ENCODE measurements at regions not wholly inside any gene's neighbourhood (a gene's known extent, or its start where the extent isn't known, plus 50 kb on each side); places are given as distances from the start of the nearest gene placed in this dataset.
"Not testable (repeated sequence)": the region's sequence is repeated elsewhere in the genome, so short reads cannot be mapped to it uniquely, and the experiment has no call there.

DNA sequence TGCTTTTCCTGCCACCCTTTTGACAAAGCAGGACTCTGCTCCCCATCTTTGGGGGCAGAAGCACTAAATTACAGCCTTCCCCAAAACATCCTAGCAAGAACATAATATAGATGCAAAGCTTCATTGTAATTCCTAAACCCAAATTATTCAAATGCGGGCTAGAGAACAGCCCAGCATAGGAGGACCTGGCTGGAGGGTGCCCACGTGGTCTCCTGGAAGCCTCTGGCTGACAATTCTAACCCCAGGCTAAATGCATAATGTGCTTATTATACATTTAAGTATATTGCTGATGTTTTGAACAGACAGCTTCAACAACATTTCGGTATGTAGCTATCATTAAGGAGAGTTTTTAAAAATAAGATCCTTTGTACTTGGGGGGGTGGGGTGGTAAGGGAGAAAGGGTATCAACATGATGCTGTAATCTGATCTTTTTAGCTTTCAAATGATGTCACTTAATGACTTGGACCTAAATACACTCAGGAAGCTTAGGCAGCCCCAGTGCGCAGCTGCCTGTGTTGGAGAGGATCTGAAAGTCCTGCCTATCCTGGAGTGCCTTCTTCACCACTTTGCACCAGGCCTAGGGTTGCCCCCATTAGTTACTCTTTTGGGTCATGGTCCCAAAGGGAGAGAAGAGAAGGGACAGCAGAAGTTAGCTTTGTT, 57.2 kb upstream of the USP3 start:
- no peaks in the 10 kb centered on the region for H3K36me3 ChIP-seq
- H3K27ac ChIP-seq, result no peak overlapping the region
- no peaks in the 10 kb centered on the region for H3K27me3 ChIP-seq (ENCODE audit: insufficient read depth, low read depth, severe bottlenecking)
- TF ChIP-seq, protein P1, sequence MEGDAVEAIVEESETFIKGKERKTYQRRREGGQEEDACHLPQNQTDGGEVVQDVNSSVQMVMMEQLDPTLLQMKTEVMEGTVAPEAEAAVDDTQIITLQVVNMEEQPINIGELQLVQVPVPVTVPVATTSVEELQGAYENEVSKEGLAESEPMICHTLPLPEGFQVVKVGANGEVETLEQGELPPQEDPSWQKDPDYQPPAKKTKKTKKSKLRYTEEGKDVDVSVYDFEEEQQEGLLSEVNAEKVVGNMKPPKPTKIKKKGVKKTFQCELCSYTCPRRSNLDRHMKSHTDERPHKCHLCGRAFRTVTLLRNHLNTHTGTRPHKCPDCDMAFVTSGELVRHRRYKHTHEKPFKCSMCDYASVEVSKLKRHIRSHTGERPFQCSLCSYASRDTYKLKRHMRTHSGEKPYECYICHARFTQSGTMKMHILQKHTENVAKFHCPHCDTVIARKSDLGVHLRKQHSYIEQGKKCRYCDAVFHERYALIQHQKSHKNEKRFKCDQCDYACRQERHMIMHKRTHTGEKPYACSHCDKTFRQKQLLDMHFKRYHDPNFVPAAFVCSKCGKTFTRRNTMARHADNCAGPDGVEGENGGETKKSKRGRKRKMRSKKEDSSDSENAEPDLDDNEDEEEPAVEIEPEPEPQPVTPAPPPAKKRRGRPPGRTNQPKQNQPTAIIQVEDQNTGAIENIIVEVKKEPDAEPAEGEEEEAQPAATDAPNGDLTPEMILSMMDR (IDR thresholded peaks at IDR 0.05; ENCODE audit: low read depth, low read length), result no peak
- no peak overlapping the region for H3K4me3 ChIP-seq (ENCODE audit: low read depth, low read length)
- no peaks in the 10 kb centered on the region for H3K9me3 ChIP-seq (ENCODE audit: severe bottlenecking)
- peak; percentile 23 for DNase-seq

DNA sequence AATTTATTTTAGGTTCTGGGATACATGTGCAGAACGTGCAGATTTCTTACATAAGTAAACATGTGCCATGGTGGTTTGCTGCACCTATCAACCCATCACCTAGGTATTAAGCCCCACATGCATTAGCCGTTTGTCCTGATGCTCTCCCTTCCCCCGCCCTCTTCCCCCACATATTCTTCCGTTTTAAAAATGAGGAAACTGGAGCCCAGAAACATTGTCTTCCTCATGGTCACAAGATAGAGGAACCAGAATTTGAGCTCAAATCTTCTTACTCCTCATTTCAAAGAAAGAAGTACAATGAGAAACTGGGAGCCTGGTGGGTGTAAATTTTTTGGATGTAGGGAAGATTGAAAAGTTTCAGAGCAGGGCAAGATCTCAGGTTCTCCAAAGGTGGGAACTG, 56.1 kb upstream of the USP3 start:
- TF ChIP-seq, protein P1 (IDR thresholded peaks at IDR 0.05; ENCODE audit: low read depth, low read length), result no peak
- H3K27me3 ChIP-seq (ENCODE audit: insufficient read depth, low read depth, severe bottlenecking), result no peaks in the 10 kb centered on the region
- DNase-seq, result no peak
- no peak overlapping the region for H3K27ac ChIP-seq
- no peak overlapping the region for H3K4me3 ChIP-seq (ENCODE audit: low read depth, low read length)
- H3K9me3 ChIP-seq (ENCODE audit: severe bottlenecking), result no peaks in the 10 kb centered on the region
- H3K36me3 ChIP-seq, result no peaks in the 10 kb centered on the region

DNA sequence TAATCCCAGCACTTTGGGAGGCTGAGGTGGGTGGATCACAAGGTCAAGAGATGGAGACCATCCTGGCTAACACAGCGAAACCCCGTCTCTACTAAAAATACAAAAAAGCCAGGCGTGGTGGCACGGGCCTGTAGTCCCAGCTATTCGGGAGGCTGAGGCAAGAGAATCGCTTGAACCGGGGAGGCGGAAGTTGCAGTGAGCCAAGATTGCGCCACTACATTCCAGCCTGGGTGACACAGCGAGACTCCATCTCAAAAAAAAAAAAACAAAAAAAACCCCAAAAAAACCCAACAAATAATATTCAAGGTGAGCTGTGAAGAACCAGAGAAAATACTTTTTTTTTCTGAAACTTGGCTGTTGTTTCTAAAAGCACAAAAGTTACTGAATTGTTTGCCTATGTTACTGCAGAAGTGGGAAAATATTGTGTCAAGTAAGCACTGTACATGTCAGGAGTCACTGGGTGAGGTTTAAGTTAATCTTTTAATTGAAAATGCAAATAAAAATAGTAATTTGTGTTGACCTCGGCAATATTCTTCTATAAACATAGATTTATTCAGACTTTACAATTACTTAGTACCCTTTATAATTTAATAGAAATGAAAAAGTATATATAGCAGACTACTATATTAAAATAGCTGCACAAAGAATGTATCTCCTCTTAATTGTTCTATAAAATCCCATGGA, 55.4 kb upstream of the USP3 start:
- H3K36me3 ChIP-seq; H3K27ac ChIP-seq; H3K9me3 ChIP-seq (ENCODE audit: severe bottlenecking); H3K4me3 ChIP-seq (ENCODE audit: low read depth, low read length); H3K27me3 ChIP-seq (ENCODE audit: insufficient read depth, low read depth, severe bottlenecking); DNase-seq: not testable (repeated sequence)

DNA sequence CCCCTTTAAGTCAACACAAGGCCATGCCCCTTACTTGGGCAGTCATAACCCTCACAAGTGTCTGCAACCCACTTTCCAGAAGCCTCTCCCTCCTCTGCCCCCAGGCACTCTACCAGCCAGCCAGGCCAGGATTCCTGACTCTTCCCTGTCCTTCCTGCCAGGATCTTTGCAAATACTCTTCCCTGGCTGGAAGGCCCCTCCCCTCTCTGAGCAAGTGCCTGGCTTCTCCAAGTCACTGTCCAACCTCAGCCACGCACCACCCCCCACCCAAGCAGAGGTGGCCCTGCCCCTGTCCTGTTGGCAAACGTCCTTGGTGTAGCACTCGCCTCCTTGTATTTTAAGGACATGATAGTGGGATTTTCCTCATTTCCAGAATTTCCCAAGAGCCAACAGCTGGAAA, 54.7 kb upstream of the USP3 start:
- H3K9me3 ChIP-seq (ENCODE audit: severe bottlenecking), result no peaks in the 10 kb centered on the region

DNA sequence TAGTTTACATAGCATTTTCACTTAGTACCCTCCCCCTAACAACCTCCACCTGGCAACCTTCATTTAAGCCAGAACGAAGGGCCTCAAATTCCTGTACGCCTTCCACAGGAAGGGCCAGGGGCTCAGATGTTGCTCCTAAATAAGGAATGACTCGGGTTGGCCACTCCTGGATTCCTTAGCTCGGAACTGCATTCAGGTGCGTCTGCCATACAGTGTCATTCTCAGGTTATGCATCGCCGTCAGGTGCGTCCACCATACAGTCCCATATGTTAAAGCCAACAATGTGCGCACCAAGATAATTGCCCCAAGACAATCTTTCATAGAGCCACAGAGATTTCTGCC, 53.5 kb upstream of the USP3 start:
- no peak for DNase-seq
- no peak overlapping the region for H3K4me3 ChIP-seq (ENCODE audit: low read depth, low read length)
- H3K36me3 ChIP-seq, result no peaks in the 10 kb centered on the region
- H3K9me3 ChIP-seq (ENCODE audit: severe bottlenecking), result no peaks in the 10 kb centered on the region
- no peaks in the 10 kb centered on the region for H3K27me3 ChIP-seq (ENCODE audit: insufficient read depth, low read depth, severe bottlenecking)
- TF ChIP-seq, protein P1 (IDR thresholded peaks at IDR 0.05; ENCODE audit: low read depth, low read length), result no peak
- H3K27ac ChIP-seq, result no peak overlapping the region

More for the DNA sequence above, 54.7 kb upstream of the USP3 start:
- no peak overlapping the region for H3K4me3 ChIP-seq (ENCODE audit: low read depth, low read length)
- no peak for DNase-seq
- TF ChIP-seq, protein P1 (IDR thresholded peaks at IDR 0.05; ENCODE audit: low read depth, low read length), result no peak
- no peak overlapping the region for H3K27ac ChIP-seq
- no peaks in the 10 kb centered on the region for H3K27me3 ChIP-seq (ENCODE audit: insufficient read depth, low read depth, severe bottlenecking)
- H3K36me3 ChIP-seq, result no peaks in the 10 kb centered on the region

DNA sequence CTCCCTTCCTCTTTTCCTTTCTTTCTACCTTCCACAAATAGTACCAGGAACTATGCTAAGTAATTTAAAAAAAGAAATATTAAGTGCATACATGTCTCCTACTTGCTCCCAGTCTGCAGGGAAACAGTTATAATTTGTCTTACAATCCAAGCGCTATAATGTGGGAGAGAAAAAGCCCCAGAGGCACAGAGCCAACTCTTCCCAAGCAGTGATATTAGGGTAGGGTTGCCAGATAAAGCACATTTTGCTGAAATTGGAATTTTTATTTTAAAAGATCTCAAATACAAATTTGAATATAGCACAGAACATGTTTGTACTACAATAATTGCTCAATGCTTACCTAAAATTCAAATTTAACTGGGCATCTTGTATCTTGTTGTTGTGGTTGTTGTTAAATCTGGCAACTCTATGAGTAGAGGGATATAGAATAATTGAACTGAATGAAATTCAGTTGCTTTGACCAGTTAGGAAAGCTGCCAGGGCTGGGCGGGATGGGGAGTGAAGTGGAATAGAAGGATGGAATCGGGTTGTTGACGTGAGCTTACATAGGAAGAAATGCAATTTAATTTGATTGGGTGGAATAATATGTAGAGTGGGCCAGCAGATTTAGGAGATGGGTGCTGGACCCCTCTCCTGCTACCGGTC, 52.6 kb upstream of the USP3 start:
- no peaks in the 10 kb centered on the region for H3K36me3 ChIP-seq
- no peaks in the 10 kb centered on the region for H3K27me3 ChIP-seq (ENCODE audit: insufficient read depth, low read depth, severe bottlenecking)
- no peak overlapping the region for H3K27ac ChIP-seq
- no peak for DNase-seq
- TF ChIP-seq, protein P1 (IDR thresholded peaks at IDR 0.05; ENCODE audit: low read depth, low read length), result no peak
- no peaks in the 10 kb centered on the region for H3K9me3 ChIP-seq (ENCODE audit: severe bottlenecking)
- no peak overlapping the region for H3K4me3 ChIP-seq (ENCODE audit: low read depth, low read length)

Data from WERI-Rb-1 (cell line).